Effector CD4-positive, alpha-beta T cell (primary cell): ENCODE measurements at regions not wholly inside any gene's neighbourhood (a gene's known extent, or its start where the extent isn't known, plus 50 kb on each side); places are given as distances from the start of the nearest gene placed in this dataset.
"Not testable (repeated sequence)": the region's sequence is repeated elsewhere in the genome, so short reads cannot be mapped to it uniquely, and the experiment has no call there.

Experiments used
- DNase-seq: peaks from one replicate; pipeline ENCODE4 v3.0.0-alpha.2; 2020

DNA sequence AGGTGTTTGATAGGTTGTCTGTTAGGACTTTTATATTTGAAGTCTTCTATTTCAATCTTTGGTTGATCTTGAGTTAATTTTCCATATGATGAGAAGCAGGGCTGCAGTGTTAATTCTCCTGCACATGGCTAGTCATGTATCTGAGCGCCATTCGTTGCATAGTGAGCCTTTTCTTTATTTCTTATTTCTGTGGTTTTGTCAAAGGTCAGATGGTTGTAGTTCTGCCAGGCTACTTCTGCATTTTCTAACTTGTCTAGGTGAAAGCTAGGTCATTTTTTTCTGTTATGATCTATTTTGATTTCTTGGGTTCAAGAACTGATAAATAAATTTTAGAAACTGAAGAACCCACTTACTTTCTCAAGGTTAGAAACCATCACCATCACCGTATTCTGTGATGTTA lies 56.7 kb downstream of the CCDC74A start:
- DNase-seq = no peak

DNA sequence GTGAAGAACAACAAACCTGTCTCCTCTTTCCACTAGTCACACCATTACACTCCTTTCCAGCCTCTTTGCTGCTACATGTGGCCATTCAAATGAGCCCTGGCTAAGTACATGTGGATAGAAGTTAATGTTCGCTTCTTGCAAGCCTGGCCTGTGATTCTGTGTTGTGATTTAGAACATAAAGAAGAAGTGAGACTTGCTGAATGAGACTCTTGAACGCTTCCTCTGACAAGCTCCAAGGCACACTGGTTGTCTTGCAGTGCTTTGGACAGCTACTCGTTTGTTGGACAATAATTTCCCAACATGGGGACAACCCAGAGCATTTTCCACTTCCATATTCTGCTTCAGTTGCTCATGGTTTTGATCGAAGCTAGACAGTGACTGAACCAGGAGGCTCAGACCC lies 57.3 kb downstream of the CCDC74A start:
- no peak for DNase-seq

DNA sequence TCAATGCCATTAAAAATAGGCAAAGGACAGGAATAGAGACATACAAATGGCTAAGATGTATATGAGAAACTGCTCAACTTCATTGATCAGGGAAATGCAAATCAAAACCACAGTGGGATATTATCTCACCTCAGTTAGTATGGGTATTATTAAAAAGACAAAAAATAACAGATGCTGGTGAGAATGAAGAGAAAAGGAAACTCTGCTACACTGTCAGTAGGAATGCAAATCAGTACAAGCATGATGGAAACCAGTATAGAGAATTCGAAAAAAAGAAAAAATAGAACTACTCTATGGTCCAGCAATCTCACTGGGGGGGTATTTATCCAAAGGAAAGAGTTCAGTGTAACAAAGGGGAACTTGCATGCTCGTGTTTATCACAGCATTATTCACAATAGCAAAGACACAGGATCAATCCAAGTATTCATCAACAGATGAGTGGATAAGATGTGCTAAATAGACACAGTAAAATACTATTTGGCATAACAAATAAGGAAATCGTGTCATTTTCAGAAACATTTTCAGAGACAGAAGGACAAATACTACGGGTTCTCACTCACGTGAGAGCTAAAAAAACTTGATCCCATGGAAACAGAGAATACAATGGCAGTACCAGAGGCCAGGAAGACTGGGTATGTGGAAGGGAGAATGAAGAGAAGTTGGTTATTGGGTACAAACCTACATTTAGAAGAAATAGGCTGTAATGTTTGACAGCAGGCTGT lies 60.6 kb downstream of the CCDC74A start:
- no peak for DNase-seq

DNA sequence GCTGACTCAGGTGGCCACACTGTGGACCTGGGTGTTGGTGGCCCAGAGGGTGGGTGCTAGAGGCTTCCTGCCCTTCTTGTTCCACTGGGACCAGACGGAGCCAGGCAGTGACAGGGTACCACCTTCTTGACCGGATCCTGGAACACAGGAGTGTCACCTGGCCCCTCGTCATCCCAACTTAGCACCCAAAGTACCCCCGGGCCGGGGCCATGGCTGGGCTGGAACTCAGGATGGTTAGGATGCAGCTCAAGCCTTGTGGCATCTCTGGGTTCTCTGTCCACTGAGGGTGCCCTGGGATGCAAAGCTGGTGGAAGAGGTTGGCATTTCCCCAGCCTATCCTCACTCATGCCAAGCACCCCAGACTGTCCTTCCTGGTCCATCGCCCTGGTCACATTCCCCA lies 61.4 kb downstream of the CCDC74A start:
- not testable (repeated sequence) for DNase-seq

DNA sequence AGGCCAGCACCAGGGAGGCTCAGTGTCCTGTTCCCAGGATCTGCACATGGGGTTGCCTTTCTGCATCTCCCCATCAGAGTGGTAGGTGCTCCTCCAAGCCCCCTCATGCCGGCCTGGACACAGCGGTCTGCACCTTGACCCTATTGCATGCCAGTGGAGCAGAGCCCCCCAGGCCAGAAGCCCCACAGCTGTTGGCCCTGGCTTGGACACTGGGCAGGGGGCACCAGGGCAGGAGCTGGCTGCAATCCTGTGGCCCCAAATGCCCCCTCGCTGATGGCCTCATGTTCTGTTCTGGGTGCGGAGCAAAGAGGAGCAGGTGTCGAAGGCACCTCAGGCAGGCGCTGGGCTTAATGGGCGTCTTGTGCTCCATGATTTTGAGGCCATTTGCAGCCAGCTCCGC lies 62.7 kb downstream of the CCDC74A start:
- DNase-seq = no peak

DNA sequence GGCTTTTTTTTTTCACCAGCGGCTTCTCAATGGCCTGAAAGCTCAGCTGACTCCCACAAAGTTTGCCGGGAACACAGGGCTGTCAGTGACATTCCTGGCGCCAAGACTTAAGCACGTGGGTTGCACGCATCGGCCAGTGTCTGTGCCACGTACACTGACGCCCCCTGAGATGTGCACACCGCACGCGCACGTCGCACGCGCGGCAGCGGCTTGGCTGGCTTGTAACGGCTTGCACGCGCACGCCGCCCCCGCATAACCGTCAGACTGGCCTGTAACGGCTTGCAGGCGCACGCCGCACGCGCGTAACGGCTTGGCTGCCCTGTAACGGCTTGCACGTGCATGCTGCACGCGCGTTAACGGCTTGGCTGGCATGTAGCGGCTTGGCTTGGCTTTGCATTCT lies 63.2 kb downstream of the CCDC74A start:
- no peak for DNase-seq

DNA sequence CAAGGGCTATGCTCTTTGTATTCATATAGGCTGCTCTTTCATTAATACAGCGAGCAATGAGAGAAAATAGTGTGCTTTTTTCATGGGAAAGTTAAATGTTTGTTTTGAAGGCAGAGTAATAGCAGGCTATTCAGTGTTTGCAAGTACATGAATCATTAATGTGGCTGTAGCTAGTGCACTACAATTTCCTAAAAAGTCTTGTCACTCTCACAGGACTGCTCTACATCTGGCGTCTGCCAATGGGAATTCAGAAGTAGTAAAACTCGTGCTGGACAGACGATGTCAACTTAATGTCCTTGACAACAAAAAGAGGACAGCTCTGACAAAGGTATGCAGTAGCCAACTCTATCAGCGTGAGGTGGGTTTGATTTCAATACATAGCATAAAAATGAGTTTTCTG lies 68.9 kb downstream of the CCDC74A start:
- not testable (repeated sequence) for DNase-seq

DNA sequence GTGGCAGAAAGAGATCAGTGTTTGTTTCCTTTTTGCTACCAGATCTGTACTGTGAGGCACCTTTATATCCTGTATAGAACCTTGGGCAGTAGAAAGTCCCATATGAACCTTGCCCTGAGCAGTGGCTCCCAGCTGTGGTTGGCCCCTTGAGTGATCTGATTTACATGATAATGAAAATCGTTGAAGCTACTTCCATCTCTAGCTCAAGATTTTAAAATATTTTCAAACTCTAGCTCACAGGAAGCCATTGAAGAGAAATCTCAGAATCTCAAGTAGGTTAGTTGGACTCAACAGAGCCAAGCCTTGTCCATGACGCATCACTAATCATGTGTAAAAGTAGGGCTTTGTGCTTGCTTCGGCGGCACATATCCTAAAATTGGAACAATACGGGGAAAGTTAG lies 74.8 kb downstream of the CCDC74A start:
- DNase-seq = not testable (repeated sequence)

DNA sequence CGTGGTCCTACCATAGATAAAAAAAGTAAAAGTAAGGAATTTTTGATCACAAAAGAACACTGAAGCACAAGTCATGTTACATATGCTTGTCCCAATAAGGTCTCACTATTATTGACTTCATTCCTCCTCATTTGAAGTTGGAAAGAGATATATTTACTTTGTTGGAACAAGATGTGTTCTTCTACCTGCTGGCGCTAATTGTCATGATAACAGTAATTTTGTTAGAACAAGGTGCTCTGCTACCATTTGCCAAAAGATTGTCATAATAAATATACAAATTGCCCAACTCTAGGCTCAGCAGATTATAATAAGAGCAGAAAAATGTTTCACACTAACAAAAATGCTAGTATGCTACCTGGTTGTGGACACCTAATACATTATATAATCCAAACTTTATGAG lies 77.0 kb downstream of the CCDC74A start:
- DNase-seq = not testable (repeated sequence)

DNA sequence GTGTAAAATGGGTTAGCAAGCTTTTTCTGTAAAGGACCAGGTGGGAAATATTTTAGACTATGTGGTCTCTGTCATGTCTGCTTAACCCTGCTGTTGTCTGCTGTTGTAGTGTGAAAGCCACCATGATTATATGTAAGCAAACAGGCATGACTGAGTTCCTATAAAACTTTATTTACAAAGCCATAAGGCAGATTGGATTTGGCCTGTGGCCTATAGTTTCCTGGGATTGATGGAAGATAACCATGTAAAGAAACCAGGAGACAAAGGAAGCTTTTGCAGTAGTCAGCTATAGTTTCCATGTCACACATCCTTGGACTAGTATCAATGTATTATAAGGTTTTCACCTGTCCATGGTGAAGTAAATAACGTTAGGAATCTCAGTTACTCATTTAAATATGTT lies 78.7 kb downstream of the CCDC74A start:
- DNase-seq = not testable (repeated sequence)

DNA sequence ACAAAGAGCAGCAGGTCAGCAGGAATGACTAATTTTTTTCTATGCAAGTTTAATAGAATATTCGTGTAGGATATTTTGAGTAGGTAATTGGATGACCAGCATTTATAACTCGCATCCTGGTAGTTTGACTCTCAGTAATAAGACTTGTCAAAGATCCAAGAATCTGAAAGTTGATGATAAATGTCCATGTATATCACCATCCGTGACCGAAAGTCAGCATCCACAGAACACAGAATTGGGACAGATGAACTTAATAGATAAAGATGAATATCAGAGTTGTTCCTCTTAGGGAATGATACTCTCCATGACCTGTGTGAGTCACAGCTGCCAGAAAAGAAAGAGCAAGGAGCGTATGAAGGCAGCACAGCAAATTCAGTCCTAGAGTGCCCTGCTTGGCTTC lies 79.4 kb downstream of the CCDC74A start:
- DNase-seq = not testable (repeated sequence)

DNA sequence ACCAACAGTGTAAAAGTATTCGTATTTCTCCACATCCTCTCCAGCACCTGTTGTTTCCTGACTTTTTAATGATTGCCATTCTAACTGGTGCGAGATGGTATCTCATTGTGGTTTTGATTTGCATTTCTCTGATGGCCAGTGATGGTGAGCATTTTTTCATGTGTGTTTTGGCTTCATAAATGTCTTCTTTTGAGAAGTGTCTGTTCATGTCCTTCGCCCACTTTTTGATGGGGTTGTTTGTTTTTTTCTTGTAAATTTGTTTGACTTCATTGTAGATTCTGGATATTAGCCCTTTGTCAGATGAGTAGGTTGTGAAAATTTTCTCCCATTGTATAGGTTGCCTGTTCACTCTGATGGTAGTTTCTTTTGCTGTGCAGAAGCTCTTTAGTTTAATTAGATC lies 86.9 kb downstream of the CCDC74A start:
- not testable (repeated sequence) for DNase-seq

DNA sequence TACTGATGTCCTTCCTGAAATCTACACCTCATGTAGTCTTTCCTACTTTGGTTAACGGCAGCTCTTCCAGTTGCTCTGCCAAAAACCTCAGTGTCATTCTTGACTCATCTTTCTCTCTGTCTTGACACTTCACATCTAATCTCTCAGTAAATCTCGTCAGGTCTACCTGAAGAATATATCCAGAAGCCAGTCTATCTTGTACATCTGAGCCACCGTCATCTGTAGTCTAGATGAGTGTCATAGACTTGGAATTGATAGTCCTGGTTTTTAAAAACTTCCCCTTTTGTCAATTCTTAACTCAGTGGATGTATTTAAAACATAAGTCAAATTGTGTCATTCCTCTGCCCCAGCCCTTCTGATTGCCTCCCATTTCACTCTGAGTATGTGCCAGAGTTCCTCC lies 90.6 kb downstream of the CCDC74A start:
- DNase-seq = not testable (repeated sequence)

DNA sequence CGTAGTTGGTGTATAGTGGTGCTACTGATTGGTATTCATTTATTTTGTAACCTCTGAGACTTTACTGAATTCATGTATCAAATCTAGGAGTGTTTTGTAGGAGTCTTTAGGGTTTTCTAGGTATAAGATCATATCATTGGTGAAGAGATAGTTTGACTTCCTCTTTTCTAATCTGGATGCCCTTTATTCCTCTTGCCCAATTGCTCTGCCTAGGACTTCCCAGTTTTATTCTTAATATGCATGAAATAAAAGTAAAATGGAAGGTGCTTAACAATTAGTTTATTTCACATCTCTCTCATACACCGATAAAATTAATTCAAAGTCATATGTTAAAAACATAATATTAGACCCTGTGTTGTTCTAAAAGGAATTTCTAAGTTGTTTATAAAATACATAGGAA lies 95.2 kb downstream of the CCDC74A start:
- DNase-seq = not testable (repeated sequence)

DNA sequence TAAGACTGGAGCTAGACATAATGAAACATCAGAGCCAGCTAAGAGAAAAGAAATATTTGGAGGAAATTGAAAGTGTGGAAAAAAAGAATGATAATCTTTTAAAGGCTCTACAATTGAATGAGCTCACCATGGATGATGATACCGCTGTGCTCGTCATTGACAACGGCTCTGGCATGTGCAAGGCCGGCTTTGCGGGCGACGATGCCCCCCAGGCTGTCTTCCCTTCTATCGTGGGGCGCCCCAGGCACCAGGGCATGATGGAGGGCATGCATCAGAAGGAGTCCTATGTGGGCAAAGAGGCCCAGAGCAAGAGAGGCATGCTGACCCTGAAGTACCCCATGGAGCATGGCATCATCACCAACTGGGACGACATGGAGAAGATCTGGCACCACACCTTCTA lies 98.3 kb downstream of the CCDC74A start:
- not testable (repeated sequence) for DNase-seq

DNA sequence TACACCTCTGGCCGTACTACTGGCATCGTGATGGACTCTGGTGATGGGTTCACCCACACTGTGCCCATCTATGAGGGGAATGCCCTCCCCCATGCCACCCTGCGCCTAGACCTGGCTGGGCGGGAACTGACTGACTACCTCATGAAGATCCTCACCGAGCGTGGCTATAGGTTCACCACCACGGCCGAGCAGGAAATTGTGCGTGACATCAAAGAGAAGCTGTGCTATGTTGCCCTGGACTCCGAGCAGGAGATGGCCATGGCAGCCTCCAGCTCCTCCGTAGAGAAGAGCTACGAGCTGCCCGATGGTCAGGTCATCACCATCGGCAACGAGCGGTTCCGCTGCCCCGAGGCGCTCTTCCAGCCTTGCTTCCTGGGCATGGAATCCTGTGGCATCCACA lies 98.9 kb downstream of the CCDC74A start:
- not testable (repeated sequence) for DNase-seq

DNA sequence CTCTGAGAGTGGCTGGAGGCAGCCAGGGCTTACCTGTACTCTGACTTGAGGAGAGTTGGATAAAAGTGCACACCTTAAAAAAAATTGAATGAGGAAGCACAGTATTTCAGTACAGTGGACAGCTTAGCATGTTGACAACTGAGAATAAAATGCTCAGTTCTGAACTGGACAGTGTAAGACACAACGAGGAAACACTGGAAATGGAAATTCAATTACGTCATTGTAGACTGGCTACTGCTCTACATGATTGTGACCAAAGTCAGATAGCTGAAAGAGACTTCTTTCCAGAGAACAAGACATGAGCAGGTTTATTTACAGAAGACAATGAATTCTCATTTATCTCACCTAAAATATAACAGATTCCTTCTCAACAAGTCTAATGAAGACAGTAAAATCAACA lies 100.1 kb downstream of the CCDC74A start:
- DNase-seq = not testable (repeated sequence)

DNA sequence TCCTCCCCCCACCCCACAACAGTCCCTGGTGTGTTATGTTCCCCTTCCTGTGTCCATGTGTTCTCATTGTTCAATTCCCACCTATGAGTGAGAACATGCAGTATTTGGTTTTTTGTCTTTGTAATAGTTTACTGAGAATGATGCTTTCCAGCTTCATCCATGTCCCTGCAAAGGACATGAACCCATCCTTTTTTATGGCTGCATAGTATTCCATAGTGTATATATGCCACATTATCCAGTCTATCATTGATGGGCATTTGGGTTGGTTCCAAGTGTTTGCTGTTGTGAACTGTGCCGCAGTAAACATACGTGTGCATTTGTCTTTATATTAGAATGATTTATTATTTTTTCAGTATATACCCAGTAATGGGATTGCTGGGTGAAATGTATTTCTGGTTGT lies 104.0 kb downstream of the CCDC74A start:
- not testable (repeated sequence) for DNase-seq

DNA sequence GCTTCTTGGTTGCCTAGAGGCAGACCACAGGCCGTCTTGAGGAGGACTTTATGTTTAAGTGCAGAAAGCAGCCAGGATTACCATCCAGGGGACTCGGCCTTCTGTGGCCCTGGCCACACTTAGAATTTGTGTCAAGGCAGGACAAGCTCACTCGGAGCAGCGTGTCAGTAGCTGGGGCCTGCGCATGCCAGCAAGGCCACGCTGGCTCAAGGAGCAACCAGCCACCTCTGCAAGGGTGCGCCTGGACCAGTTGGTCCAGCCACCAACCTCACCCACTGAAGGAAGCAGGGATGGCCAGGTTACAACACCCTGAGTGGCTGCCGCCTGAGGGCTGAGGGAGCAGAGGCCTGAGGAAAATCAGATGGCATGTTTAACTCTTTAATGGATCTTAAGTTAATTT lies 105.7 kb downstream of the CCDC74A start:
- not testable (repeated sequence) for DNase-seq

DNA sequence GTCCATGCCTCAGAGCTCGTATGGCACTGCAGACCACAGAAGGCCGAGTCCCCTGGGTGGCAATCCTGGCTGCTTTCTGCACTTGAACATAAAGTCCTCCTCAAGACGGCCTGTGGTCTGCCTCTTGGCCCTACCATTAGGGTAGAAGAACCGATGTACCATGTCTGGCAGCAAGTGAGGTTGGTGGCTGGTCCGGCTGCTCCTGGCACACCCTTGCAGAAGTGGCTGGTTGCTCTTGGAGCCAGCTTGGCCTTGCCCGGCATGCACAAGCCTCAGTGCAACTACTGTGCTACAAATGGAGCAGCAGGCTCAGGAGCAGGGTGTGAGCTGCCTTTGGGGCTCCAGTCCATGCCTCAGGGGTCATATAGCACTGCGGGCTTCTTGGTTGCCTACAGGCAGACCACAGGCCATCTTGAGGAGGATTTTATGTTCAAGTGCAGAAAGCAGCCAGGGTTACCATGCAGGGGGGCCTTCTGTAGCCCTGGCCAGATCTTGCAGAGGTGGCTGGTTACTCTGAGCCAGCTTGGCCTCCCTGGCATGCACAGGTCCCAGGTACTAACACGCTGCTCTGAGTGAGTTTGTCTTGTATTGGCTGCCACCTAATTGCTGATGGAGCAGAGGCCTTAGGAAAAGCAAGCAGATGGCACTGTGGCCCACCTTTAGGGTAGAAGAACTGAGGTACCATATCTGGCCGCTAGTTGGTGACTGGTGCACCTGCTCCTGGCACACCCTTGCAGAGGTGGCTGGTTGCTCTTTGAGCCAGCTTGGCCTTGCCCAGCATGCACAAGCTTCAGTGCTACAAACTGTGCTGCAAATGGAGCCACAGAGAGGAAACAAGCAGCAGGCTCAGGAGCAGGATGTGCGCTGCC lies 106.4 kb downstream of the CCDC74A start:
- not testable (repeated sequence) for DNase-seq

DNA sequence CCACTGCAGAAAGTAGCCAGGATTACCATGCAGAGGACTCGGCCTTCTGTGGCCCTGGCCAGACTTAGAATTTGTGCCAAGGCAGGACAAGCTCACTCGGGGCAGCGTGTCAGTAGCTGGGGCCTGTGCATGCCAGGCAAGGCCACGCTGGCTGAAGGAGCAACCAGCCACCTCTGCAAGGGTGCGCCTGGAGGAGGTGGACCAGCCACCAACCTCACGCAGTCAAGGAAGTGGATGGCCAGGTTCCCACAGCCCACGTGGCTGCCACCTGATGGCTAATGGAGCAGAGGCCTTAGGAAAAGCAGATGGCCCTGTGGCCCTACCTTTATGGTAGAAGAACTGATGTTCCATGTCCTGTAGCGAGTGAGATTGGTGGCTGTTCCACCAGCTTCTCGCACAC lies 107.9 kb downstream of the CCDC74A start:
- DNase-seq = no peak

DNA sequence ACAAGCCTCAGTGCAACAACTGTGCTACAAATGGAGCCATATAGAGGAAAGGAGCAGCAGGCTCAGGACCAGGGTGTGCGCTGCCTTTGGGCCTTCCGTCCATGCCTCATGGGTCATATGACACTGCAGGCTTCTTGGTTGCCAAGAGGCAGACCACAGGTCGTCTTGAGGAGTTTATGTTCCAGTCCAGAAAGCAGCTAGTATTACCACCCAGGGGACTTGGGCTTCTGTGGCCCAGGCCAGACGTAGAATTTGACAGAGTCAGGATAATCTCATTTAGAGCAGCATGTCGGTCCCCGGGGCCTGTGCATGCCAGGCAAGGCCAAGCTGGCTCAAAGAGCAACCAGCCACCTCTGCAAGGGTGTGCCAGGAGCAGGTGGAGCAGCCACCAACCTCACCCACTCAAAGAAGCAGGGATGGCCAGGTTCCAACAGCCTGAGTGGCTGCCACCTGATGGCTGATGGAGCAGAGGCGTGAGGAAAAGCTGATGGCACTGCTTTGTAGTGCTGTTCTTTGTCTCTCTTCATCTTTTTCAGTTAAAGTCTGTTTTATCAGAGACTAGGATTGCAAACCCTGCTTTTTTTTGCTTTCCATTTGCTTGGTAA lies 109.1 kb downstream of the CCDC74A start:
- DNase-seq = not testable (repeated sequence)

DNA sequence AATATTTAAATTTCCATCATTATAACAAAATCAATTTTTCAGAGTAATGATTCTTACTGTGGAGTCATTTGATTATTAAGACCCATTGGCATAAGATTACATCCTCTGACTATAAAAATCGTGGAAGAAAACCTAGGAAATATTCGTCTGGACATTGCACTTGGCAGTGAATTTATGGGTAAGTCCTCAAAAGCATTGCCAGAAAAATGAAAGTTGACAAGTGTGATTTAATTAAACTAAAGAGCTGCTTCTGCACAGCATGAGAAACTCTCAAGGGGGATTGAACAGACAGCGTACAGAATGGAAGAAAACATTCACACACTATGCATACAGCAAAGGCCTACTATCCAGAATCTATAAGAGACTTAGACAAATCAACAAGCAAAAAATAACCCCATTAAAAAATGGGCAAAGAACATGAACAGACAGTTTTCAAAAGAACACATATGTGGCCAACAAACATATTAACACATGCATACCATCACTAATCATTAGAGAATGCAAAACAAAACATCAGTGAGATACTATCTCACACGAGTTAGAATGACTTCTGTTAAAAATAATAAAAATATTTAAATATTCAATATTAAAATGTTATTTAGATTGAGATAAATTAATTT lies 111.4 kb downstream of the CCDC74A start:
- not testable (repeated sequence) for DNase-seq
